GM10248 (cell line): ENCODE measurements at regions not wholly inside any gene's neighbourhood (a gene's known extent, or its start where the extent isn't known, plus 50 kb on each side); places are given as distances from the start of the nearest gene placed in this dataset.
"Not testable (repeated sequence)": the region's sequence is repeated elsewhere in the genome, so short reads cannot be mapped to it uniquely, and the experiment has no call there.

Experiments
- CTCF ChIA-PET: fragments of 300-600 bp; sonication (Branson Sonifier 250); formaldehyde crosslinking; extraction: SDS; loops from one replicate; lab custom pipeline; 2021; ENCODE audit warnings: antibody characterized with exemption; lab: Yijun Ruan, JAX
- POLR2A ChIA-PET: fragments of 350-650 bp; sonication (Branson Sonifier 250); formaldehyde crosslinking; extraction: SDS; loops from one replicate; lab custom pipeline; 2020; ENCODE audit warnings: antibody characterized with exemption; lab: Yijun Ruan, JAX
- DNase-seq: peaks from one replicate; pipeline ENCODE4 v3.0.0; 2012; ENCODE audit errors: extremely low spot score
- TF ChIP-seq, protein P1 (sequence below): IDR thresholded peaks from 2 replicates; pipeline ENCODE4 v1.5.1; 2012; ENCODE audit warnings: mild to moderate bottlenecking, low read depth; ENCODE audit errors: extremely low read depth, missing control alignments, control extremely low read depth

DNA sequence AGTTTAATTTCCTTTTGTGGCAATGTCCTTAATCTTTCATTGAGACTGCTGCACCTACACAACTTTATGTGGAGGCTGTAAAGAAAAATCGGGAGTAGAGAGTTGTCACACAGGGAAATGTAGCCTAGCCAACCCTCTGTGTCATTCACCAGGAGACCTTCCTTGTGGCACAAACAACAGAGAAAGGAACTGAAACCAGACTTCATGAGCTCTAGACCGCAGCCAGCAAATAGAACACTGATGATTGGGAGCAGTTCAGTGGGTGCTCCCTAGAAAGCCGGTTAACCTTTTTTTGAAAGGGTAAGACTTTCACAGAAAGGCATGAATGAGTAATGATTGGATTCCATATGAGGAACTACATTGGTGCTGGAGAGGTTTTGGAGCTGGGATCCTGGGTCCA lies 1752.4 kb upstream of the CELF4 start:
- no peak for DNase-seq
- ChIA-PET POLR2A (no interaction called here), CTCF (no interaction called here)
- TF ChIP-seq, protein P1, sequence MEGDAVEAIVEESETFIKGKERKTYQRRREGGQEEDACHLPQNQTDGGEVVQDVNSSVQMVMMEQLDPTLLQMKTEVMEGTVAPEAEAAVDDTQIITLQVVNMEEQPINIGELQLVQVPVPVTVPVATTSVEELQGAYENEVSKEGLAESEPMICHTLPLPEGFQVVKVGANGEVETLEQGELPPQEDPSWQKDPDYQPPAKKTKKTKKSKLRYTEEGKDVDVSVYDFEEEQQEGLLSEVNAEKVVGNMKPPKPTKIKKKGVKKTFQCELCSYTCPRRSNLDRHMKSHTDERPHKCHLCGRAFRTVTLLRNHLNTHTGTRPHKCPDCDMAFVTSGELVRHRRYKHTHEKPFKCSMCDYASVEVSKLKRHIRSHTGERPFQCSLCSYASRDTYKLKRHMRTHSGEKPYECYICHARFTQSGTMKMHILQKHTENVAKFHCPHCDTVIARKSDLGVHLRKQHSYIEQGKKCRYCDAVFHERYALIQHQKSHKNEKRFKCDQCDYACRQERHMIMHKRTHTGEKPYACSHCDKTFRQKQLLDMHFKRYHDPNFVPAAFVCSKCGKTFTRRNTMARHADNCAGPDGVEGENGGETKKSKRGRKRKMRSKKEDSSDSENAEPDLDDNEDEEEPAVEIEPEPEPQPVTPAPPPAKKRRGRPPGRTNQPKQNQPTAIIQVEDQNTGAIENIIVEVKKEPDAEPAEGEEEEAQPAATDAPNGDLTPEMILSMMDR, result no peak

DNA sequence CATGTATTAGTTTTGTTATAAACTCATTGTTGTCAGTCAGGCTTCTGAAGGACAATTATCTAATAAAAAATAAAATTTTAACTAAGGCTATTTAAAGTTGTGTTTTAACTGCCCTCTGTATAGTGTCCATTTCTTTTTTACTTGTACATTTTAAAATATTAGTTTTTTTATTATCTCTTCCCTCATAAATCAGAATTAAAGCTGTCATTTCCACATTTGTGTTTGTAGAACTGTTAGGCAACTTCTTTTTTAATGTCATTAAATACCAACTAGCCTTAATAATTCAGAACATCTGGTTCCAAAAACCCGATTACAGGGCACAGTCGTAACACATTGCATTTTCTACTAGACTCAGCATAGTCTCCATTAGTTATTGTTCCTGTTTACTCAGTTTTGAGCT lies 1749.0 kb upstream of the CELF4 start:
- TF ChIP-seq, protein P1, result no peak
- ChIA-PET CTCF (no interaction called here), POLR2A (no interaction called here)

DNA sequence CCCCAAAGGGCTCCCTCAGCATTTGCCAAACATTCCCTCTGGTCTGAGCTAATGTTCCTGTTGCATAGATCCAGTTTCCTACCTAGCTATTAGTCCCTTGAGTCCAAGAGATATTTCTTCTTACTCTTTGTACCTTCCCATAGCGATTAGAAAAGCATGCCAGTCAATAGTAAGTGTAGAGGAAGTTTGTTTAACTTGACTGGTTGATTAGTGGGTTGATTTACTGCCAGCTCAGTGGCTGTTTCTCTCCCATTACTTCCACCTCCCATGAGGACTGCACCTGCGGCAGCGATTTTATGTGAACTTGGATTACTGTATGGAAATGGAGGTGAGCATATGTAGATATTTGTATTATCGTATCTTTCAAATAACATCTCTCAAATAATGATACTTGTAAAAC lies 1748.4 kb upstream of the CELF4 start:
- CTCF ChIA-PET, result no interaction called here
- POLR2A ChIA-PET, result no interaction called here
- no peak for DNase-seq
- TF ChIP-seq, protein P1, result no peak

More for the DNA sequence above, 1749.0 kb upstream of the CELF4 start:
- DNase-seq, result no peak

DNA sequence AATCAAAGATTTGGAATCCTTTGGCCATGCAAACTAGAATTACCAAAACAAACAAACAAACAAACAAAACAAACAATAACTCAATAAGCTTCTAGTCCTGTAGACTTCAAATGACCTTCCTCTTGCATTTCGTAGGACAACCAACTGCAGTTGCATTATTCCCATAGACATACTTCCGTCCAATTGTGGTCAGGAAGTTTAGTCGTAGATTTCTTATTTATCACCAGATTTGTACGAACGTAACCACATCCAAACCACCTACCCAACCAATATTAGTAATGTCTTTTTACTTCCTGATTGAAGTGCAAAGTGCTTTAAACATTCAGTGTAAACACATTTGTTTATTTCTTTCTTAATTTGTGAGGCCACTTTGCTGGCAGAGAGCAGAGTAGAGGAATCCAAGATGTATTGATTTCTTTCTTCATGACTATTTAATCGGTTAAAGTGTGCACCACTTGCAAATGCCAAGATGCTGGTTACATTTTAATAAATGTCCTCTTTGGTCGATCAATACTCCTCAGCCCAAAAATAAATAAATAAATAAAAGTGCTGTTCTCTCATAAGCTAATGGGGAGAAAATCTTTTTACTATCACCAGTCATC lies 1745.6 kb upstream of the CELF4 start:
- CTCF ChIA-PET, result no interaction called here
- no peak for DNase-seq
- POLR2A ChIA-PET, result no interaction called here
- TF ChIP-seq, protein P1, result no peak

DNA sequence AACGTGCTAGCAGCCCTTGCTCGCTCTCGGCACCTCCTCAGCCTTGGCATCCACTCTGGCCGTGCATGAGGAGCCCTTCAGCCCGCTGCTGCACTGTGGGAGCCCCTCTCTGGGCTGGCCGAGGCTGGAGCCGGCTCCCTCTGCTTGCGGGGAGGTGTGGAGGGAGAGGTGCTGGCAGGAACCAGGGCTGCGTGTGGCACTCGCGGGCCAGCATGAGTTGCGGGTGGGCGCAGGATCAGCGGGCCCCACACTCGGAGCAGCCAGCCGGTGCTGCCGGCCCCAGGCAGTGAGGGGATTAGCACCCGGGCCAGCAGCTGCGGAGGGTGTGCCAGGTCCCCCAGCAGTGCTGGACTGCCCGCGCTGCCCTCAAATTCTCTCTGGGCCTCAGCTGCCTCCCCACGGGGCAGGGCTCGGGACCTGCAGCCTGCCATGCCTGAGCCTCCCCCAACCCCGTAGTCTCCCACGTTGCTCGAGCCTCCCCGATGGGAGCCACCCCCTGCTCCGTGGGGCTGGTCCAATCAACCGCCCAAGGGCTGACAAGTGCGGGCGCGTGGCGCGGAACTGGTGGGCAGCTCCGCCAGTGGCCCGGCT lies 1743.4 kb upstream of the CELF4 start:
- CTCF ChIA-PET, DNase-seq, POLR2A ChIA-PET: not testable (repeated sequence)

DNA sequence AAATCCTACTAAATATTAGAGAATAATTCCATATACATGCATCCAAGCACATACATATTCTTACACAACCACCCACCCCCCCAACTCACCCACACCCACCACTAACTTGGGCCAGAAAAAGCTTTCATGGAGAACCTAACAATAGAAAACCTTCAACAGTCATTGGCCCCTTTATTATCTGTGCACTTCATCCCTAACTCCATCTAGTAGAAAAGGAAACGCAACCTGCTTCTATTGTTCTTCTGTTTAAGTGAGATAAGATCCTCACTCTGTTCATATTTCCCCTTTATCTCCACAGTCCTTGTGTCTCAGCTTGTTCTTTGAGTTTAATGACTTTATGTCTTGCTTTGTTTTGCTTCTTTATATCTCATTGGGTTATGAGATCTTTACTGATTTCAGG lies 1740.2 kb upstream of the CELF4 start:
- POLR2A ChIA-PET, result no interaction called here
- CTCF ChIA-PET, result no interaction called here
- DNase-seq, result no peak
- TF ChIP-seq, protein P1, result no peak

DNA sequence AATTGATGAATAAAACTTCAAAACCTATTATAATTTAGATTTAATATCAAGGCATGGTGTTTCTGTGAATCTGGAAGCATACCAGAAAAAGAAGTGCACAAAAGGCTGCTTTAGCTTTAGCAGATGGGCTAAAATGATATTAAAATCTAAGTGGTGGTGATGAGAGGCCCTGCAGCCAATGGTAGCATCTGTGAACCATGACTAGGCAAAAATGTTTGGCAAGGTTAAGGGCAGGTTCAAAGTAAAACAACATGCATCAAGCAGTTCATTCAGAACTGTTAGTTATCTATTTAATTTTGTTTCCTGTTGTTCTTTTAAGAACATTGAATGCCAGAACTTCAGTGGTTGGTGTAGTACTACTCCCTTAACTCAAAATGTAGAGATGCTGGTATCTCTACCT lies 1736.9 kb upstream of the CELF4 start:
- ChIA-PET POLR2A (no interaction called here), CTCF (no interaction called here)
- DNase-seq, result no peak
- TF ChIP-seq, protein P1, result no peak
